PC-3 (cell line): ENCODE measurements at regions not wholly inside any gene's neighbourhood (a gene's known extent, or its start where the extent isn't known, plus 50 kb on each side); places are given as distances from the start of the nearest gene placed in this dataset.

Experiments
- CTCF ChIP-seq: fragments of 300-600 bp; sonication (generic); conservative IDR thresholded peaks from 2 replicates; pipeline ENCODE4 v1.5.1; 2017; ENCODE audit warnings: antibody characterized with exemption, low read depth, mild to moderate bottlenecking, low read length
- EZH2 ChIP-seq: fragments of 300-600 bp; sonication (generic); IDR thresholded peaks from one replicate; pipeline ENCODE4 v1.6.1; 2017; ENCODE audit warnings: antibody characterized with exemption, mild to moderate bottlenecking, low read length; ENCODE audit not compliant: unreplicated experiment
- EZH2phosphoT487 ChIP-seq: fragments of 300-600 bp; sonication (generic); IDR thresholded peaks from 2 replicates; pipeline ENCODE4 v1.6.1; 2018; ENCODE audit warnings: mild to moderate bottlenecking, antibody characterized with exemption, low read length, borderline replicate concordance

GRCh38 chr18:56175330-56176001, 462.9 kb downstream of the TXNL1 start:
- TF ChIP-seq EZH2, result no peak
- TF ChIP-seq CTCF, result no peak
- no peak for TF ChIP-seq EZH2phosphoT487
